NCI-H748 (cell line): ENCODE measurements at regions not wholly inside any gene's neighbourhood (a gene's known extent, or its start where the extent isn't known, plus 50 kb on each side); places are given as distances from the start of the nearest gene placed in this dataset.
A peak's percentile ranks its signal among the peaks of the same experiment; 100 is the strongest.

Source experiments
- DNase-seq: peaks from one replicate; lab custom pipeline; 2025; ENCODE audit not compliant: unreplicated experiment; lab: John Stamatoyannopoulos, UW

GRCh38 chr2:107607473-107607872 lies 219.2 kb upstream of the RGPD4 start:
- no peak for DNase-seq

GRCh38 chr2:107615039-107615438 lies 211.7 kb upstream of the RGPD4 start:
- DNase-seq = no peak

GRCh38 chr2:107618769-107619168 lies 207.9 kb upstream of the RGPD4 start:
- DNase-seq = no peak

- no peak for DNase-seq
Measured at GRCh38 chr2:107621186-107622165, 205.2 kb upstream of the RGPD4 start.

- no peak for DNase-seq
Measured at GRCh38 chr2:107622741-107623310, 203.9 kb upstream of the RGPD4 start.

- no peak for DNase-seq
Measured at GRCh38 chr2:107625982-107626381, 200.7 kb upstream of the RGPD4 start.

- DNase-seq = no peak
Measured at GRCh38 chr2:107627164-107627563, 199.5 kb upstream of the RGPD4 start.

GRCh38 chr2:107627926-107628325 lies 198.8 kb upstream of the RGPD4 start:
- no peak for DNase-seq

- DNase-seq = no peak
Measured at GRCh38 chr2:107633580-107634147, 193.0 kb upstream of the RGPD4 start.

- no peak for DNase-seq
Measured at GRCh38 chr2:107634172-107634571, 192.5 kb upstream of the RGPD4 start.

- no peak for DNase-seq
Measured at GRCh38 chr2:107635883-107636282, 190.8 kb upstream of the RGPD4 start.

- no peak for DNase-seq
Measured at GRCh38 chr2:107645586-107645985, 181.1 kb upstream of the RGPD4 start.

GRCh38 chr2:107648781-107649404 lies 177.8 kb upstream of the RGPD4 start:
- no peak for DNase-seq

- DNase-seq = no peak
Measured at GRCh38 chr2:107657049-107657448, 169.6 kb upstream of the RGPD4 start.

GRCh38 chr2:107663632-107664031 lies 163.1 kb upstream of the RGPD4 start:
- DNase-seq = peak; percentile 19

- no peak for DNase-seq
Measured at GRCh38 chr2:107669335-107669734, 157.4 kb upstream of the RGPD4 start.

GRCh38 chr2:107681936-107682335 lies 144.8 kb upstream of the RGPD4 start:
- DNase-seq = no peak

GRCh38 chr2:107684421-107684820 lies 142.3 kb upstream of the RGPD4 start:
- DNase-seq = no peak

- DNase-seq = no peak
Measured at GRCh38 chr2:107685421-107685986, 141.2 kb upstream of the RGPD4 start.

GRCh38 chr2:107687073-107687472 lies 139.6 kb upstream of the RGPD4 start:
- DNase-seq = no peak

GRCh38 chr2:107688135-107688534 lies 138.6 kb upstream of the RGPD4 start:
- no peak for DNase-seq
